T-helper 17 cell (primary cell): ENCODE measurements at regions not wholly inside any gene's neighbourhood (a gene's known extent, or its start where the extent isn't known, plus 50 kb on each side); places are given as distances from the start of the nearest gene placed in this dataset.

Experiments
- ATAC-seq: fragments of 150-1000 bp; cut with Tn5 transposase; 2 replicates; pipeline ENCODE4 v1.10.0; 2021; ENCODE audit warnings: mild to moderate bottlenecking, moderate library complexity
- DNase-seq, 3 donors: peaks; one replicate each; pipeline versions ENCODE4 v3.0.0 to v3.0.0-alpha.2; 2020 to 2021
- H3K9me3 ChIP-seq: one replicate; pipeline ENCODE4 v1.7.0; 2013; ENCODE audit warnings: low read length, mild to moderate bottlenecking; ENCODE audit not compliant: control insufficient read depth, poor library complexity, severe bottlenecking
- H3K27ac Mint-ChIP-seq: one replicate; pipeline ENCODE4 v1.8.0; 2022; ENCODE audit warnings: mild to moderate bottlenecking, moderate library complexity, mixed read lengths
- H3K27me3 Mint-ChIP-seq: one replicate; pipeline ENCODE4 v1.8.0; 2022; ENCODE audit warnings: mixed read lengths
- H3K36me3 Mint-ChIP-seq: one replicate; pipeline ENCODE4 v1.8.0; 2022; ENCODE audit warnings: low read depth, mixed read lengths
- H3K4me1 Mint-ChIP-seq: one replicate; pipeline ENCODE4 v1.8.0; 2022; ENCODE audit warnings: mild to moderate bottlenecking, mixed read lengths
- H3K4me3 Mint-ChIP-seq: one replicate; pipeline ENCODE4 v1.8.0; 2022; ENCODE audit warnings: mild to moderate bottlenecking, moderate library complexity, mixed read lengths

GRCh38 chr11:82676483-82677094 is 57.1 kb downstream of the FAM181B start:
- no peak for ATAC-seq
- no peak for DNase-seq
- no peaks in the 10 kb centered on the region for H3K36me3 Mint-ChIP-seq
- peaks cover 33% of the 10 kb centered on the region for H3K27me3 Mint-ChIP-seq
- peaks cover under 1% of the 10 kb centered on the region for H3K9me3 ChIP-seq
- H3K4me1 Mint-ChIP-seq: no peaks in the 10 kb centered on the region
- H3K27ac Mint-ChIP-seq: no peak overlapping the region
- no peak overlapping the region for H3K4me3 Mint-ChIP-seq

DNA sequence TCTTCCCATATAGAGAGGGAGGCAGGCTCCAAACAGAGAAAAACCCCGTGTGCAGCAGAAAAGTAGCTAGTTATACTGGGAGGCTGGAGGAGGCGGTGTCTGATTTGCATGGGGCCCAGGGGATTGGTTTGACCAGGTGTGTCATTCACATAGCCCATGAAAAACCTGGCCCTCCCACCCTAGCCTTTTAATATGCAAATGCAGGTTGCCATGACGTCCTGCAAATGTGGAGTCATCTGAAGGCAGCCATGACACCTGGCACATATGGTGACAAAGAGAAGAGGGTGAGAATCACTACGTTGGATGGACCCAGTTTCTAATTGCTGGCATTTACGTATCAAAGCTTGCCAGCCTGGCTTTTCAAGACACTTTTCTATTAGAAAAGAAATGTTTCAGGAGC is 57.8 kb downstream of the FAM181B start:
- no peak overlapping the region for H3K27ac Mint-ChIP-seq
- ATAC-seq (no peak), DNase-seq (no peak)
- H3K36me3 Mint-ChIP-seq: no peaks in the 10 kb centered on the region
- peaks cover 33% of the 10 kb centered on the region for H3K27me3 Mint-ChIP-seq
- no peaks in the 10 kb centered on the region for H3K4me1 Mint-ChIP-seq
- H3K9me3 ChIP-seq: no peaks in the 10 kb centered on the region
- no peak overlapping the region for H3K4me3 Mint-ChIP-seq

GRCh38 chr11:82673631-82674030 is 60.0 kb downstream of the FAM181B start:
- H3K27ac Mint-ChIP-seq: no peak overlapping the region
- H3K27me3 Mint-ChIP-seq: peaks cover 36% of the 10 kb centered on the region
- H3K4me3 Mint-ChIP-seq: no peak overlapping the region
- ATAC-seq (no peak), DNase-seq (no peak)
- H3K4me1 Mint-ChIP-seq: no peaks in the 10 kb centered on the region
- H3K36me3 Mint-ChIP-seq: peaks cover 3% of the 10 kb centered on the region
- H3K9me3 ChIP-seq: no peaks in the 10 kb centered on the region

DNA sequence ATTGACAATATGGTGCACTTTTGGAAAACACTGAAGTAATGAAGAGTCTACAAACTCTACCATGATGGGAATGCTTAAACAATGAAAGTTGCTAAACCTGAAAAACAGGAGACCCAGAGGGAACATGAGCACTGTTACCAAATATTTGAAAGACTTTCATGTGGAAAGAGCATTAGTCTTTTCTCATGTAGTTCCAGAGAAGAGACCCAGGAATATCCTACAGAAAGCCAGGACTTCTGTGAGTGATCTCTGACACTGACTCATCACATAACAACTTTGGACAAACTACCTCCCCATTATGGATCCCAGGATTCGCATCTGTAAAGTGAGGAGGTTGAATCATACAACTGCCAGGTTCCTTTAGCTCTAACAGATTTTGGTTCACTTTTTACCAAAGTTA is 62.2 kb downstream of the FAM181B start:
- Mint-ChIP-seq H3K4me3 (no peak overlapping the region), H3K27me3 (peaks cover 49% of the 10 kb centered on the region), H3K4me1 (no peaks in the 10 kb centered on the region), H3K27ac (no peak overlapping the region), H3K36me3 (peaks cover 3% of the 10 kb centered on the region)
- no peak for ATAC-seq
- DNase-seq: no peak
- no peaks in the 10 kb centered on the region for H3K9me3 ChIP-seq

DNA sequence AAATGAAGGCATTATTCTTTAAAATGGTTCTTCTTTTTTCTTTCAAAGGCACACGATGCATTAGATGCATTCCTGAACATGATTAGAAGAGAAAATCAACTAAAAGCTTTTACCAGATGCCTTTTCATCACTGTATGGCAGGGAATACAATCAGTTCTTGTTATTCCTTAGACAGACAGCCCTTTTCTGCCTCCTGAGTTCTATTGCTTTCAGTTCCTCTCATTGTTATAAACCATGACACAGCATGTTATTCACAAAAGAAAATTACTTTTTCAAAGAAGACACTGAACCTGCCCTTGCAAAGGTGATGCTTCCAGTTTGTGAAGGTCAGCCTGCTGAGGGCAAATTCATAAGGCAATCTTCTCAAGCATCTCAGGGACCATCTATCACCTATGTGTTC is 70.1 kb downstream of the FAM181B start:
- Mint-ChIP-seq H3K27ac (no peak overlapping the region), H3K4me1 (no peaks in the 10 kb centered on the region), H3K4me3 (no peak overlapping the region), H3K36me3 (no peaks in the 10 kb centered on the region), H3K27me3 (peaks cover 26% of the 10 kb centered on the region)
- no peaks in the 10 kb centered on the region for H3K9me3 ChIP-seq
- no peak for DNase-seq
- ATAC-seq: no peak

DNA sequence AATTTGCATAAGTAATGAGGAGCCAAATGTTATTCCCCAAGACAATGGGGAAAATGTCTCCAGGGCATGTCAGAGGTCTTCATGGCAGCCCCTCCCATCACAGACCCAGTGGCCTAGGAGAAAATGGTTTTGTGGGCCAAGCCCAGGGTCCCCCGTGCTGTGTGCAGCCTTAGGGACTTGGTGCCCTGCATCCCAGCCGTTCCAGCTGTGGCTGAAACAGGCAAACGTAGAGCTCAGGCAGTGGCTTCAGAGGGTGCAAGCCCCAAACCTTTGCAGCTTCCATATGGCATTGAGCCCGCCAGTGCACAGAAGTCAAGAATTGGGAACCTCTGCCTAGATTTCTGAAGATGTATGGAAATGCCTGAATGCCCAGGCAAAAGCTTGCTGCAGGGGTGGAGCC is 79.9 kb downstream of the FAM181B start:
- Mint-ChIP-seq H3K4me1 (no peaks in the 10 kb centered on the region), H3K27me3 (peaks cover 18% of the 10 kb centered on the region), H3K36me3 (peaks cover 3% of the 10 kb centered on the region), H3K4me3 (no peak overlapping the region), H3K27ac (no peak overlapping the region)
- ATAC-seq (no peak), DNase-seq (no peak)
- no peaks in the 10 kb centered on the region for H3K9me3 ChIP-seq

DNA sequence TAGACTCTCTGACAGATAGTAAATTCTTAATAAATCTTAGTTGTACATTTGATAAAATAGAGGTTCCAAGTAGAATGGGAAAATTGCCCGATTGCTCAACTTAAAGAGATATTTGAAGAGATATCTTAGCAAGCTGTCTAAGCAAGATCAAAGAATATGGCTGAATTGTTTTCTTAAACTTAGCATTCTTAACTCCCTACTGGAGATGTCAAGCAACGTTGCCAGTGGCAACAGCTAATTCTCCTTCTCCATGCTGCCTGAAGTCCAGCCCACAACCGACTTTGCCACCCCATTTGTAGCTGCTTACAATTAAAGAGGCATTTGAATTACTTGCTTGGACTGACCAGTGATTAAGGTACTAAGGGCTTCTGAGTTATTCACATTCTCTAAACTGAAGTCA is 94.4 kb downstream of the FAM181B start:
- Mint-ChIP-seq H3K4me1 (no peaks in the 10 kb centered on the region), H3K36me3 (no peaks in the 10 kb centered on the region), H3K4me3 (no peak overlapping the region), H3K27ac (no peak overlapping the region), H3K27me3 (peaks cover 15% of the 10 kb centered on the region)
- DNase-seq (no peak), ATAC-seq (no peak)
- H3K9me3 ChIP-seq: no peaks in the 10 kb centered on the region

GRCh38 chr11:82636615-82637014 is 97.0 kb downstream of the FAM181B start:
- DNase-seq (no peak), ATAC-seq (no peak)
- no peaks in the 10 kb centered on the region for H3K9me3 ChIP-seq
- H3K36me3 Mint-ChIP-seq: no peaks in the 10 kb centered on the region
- no peak overlapping the region for H3K4me3 Mint-ChIP-seq
- H3K27ac Mint-ChIP-seq: no peak overlapping the region
- H3K4me1 Mint-ChIP-seq: no peaks in the 10 kb centered on the region
- peaks cover 7% of the 10 kb centered on the region for H3K27me3 Mint-ChIP-seq

DNA sequence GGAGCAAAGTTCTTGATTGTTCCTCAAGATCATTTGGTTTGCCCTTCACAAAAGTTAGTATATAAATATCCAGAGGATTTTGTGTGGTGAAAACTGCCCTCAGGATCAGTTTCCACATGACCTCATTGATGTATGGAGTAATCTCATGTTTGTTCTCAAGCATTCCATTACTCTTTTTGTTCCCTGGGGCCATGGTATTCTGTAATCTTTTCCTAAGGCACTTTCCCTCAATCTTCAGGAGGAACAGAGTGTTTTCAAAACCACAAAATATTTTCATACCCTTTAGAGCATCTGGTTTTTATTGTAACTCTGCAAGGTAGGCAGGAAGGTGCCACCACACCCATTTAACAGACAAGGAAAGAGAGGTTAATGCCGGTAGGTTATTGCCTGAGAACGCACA is 99.6 kb downstream of the FAM181B start:
- Mint-ChIP-seq H3K27me3 (peaks cover 7% of the 10 kb centered on the region), H3K36me3 (no peaks in the 10 kb centered on the region), H3K4me1 (no peaks in the 10 kb centered on the region), H3K4me3 (no peak overlapping the region), H3K27ac (no peak overlapping the region)
- no peak for DNase-seq
- ATAC-seq: no peak
- H3K9me3 ChIP-seq: no peaks in the 10 kb centered on the region

GRCh38 chr11:82631722-82632630 is 101.7 kb downstream of the FAM181B start:
- no peaks in the 10 kb centered on the region for H3K4me1 Mint-ChIP-seq
- no peaks in the 10 kb centered on the region for H3K36me3 Mint-ChIP-seq
- H3K27ac Mint-ChIP-seq: no peak overlapping the region
- no peak overlapping the region for H3K4me3 Mint-ChIP-seq
- H3K27me3 Mint-ChIP-seq: peaks cover 7% of the 10 kb centered on the region
- H3K9me3 ChIP-seq: no peaks in the 10 kb centered on the region
- ATAC-seq (no peak), DNase-seq (no peak)

GRCh38 chr11:82610671-82611070 is 123.0 kb downstream of the FAM181B start:
- ATAC-seq (no peak), DNase-seq (no peak)
- no peaks in the 10 kb centered on the region for H3K9me3 ChIP-seq
- Mint-ChIP-seq H3K4me1 (no peaks in the 10 kb centered on the region), H3K27me3 (peaks cover 14% of the 10 kb centered on the region), H3K36me3 (no peaks in the 10 kb centered on the region), H3K27ac (no peak overlapping the region), H3K4me3 (no peak overlapping the region)

GRCh38 chr11:82606738-82607137 is 126.9 kb downstream of the FAM181B start:
- H3K36me3 Mint-ChIP-seq: no peaks in the 10 kb centered on the region
- H3K27me3 Mint-ChIP-seq: peaks cover 21% of the 10 kb centered on the region
- DNase-seq: no peak
- H3K9me3 ChIP-seq: no peaks in the 10 kb centered on the region
- no peak for ATAC-seq
- H3K4me1 Mint-ChIP-seq: no peaks in the 10 kb centered on the region
- H3K4me3 Mint-ChIP-seq: no peak overlapping the region
- H3K27ac Mint-ChIP-seq: no peak overlapping the region

GRCh38 chr11:82601711-82602110 is 132.0 kb downstream of the FAM181B start:
- ATAC-seq: no peak
- Mint-ChIP-seq H3K27ac (no peak overlapping the region), H3K36me3 (no peaks in the 10 kb centered on the region), H3K4me1 (no peaks in the 10 kb centered on the region), H3K4me3 (no peak overlapping the region), H3K27me3 (peaks cover 7% of the 10 kb centered on the region)
- no peaks in the 10 kb centered on the region for H3K9me3 ChIP-seq
- no peak for DNase-seq

DNA sequence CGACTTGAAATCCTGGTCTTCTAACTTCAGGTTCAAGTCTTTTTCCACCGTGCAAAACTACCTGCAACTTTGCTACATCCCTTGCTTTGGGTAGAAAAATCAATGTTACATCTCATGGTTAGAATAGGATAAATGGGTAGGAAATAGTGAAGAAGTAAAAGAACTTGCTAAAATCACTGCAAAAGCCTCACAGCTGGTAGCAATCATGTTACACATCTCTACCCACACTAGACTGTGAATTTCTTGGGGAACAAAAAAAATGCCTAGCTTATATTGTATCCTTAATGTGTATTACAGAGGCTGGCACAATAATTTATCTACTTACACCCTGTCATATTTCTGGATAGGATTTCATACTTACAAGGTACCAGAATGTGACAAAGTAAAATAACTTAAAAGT is 133.8 kb downstream of the FAM181B start:
- no peaks in the 10 kb centered on the region for H3K36me3 Mint-ChIP-seq
- no peaks in the 10 kb centered on the region for H3K9me3 ChIP-seq
- no peak for DNase-seq
- H3K4me1 Mint-ChIP-seq: no peaks in the 10 kb centered on the region
- no peak overlapping the region for H3K4me3 Mint-ChIP-seq
- H3K27ac Mint-ChIP-seq: no peak overlapping the region
- no peak for ATAC-seq
- H3K27me3 Mint-ChIP-seq: peaks cover 7% of the 10 kb centered on the region
